ENCODE measurements at regions not wholly inside any gene's neighbourhood (a gene's known extent, or its start where the extent isn't known, plus 50 kb on each side); places are given as distances from the start of the nearest gene placed in this dataset.

DNA sequence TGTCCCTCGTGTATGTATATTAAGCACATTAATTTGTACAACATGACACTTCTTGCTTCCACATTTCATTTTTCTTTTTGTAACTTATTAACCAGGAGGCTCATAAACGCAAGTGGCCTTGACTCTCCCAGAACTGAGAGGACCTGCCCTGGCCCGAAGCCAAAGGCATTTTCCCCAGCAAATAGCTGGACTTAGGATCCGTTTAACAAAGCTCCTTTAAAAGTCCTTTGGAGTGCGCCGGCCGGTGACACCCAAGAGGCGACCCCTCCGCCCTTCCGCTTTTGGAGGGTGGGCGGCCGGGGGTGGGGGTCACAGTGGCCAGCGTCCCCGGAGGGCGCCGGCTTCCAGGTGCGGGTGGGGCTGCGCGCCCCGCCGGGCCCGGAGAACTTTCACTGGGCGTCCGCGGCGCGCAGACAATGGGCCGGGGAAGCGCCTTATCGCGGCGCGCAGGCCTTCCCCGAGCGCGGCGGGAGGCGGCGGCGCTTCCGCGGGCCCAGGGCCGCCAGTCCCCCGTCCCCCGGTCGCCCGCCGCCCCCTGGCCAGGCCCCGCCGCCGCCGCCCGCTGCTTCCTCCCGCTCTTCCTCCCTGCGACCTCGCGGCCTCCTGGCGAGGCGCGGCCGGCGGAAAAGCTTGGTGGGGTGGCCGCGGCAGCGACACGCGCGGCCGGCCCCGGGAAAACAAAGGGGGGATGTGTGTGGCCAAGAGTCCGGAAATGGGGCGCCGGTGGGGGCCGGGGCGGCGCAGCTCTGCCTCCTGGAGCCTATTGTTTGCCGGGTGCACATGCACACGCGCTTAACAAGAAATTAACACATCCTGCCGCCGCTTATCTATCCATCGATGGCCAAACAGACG is 613.4 kb downstream of the MCTP2 start (continued):
- TF ChIP-seq ZNF589 (CRISPR knock-in tag; conservative IDR thresholded peaks at IDR 0.05): no peak
- TF ChIP-seq ZNF230 (CRISPR knock-in tag; IDR thresholded peaks at IDR 0.05): no peak
- no peak for TF ChIP-seq ZNF367 (CRISPR knock-in tag; IDR thresholded peaks at IDR 0.05; ENCODE audit: borderline replicate concordance)
- TF ChIP-seq, protein P1, sequence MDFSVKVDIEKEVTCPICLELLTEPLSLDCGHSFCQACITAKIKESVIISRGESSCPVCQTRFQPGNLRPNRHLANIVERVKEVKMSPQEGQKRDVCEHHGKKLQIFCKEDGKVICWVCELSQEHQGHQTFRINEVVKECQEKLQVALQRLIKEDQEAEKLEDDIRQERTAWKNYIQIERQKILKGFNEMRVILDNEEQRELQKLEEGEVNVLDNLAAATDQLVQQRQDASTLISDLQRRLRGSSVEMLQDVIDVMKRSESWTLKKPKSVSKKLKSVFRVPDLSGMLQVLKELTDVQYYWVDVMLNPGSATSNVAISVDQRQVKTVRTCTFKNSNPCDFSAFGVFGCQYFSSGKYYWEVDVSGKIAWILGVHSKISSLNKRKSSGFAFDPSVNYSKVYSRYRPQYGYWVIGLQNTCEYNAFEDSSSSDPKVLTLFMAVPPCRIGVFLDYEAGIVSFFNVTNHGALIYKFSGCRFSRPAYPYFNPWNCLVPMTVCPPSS (IDR thresholded peaks at IDR 0.05): no peak
- no peak for TF ChIP-seq ZNF557 (CRISPR knock-in tag; IDR thresholded peaks at IDR 0.05)
- TF ChIP-seq, protein P2, sequence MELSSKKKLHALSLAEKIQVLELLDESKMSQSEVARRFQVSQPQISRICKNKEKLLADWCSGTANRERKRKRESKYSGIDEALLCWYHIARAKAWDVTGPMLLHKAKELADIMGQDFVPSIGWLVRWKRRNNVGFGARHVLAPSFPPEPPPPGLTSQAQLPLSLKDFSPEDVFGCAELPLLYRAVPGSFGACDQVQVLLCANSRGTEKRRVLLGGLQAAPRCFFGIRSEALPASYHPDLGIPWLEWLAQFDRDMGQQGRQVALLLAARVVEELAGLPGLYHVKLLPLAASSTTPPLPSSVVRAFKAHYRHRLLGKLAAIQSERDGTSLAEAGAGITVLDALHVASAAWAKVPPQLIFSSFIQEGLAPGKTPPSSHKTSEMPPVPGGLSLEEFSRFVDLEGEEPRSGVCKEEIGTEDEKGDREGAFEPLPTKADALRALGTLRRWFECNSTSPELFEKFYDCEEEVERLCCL (CRISPR knock-in tag; IDR thresholded peaks at IDR 0.05; ENCODE audit: borderline replicate concordance): no peak
- TF ChIP-seq, protein P3, sequence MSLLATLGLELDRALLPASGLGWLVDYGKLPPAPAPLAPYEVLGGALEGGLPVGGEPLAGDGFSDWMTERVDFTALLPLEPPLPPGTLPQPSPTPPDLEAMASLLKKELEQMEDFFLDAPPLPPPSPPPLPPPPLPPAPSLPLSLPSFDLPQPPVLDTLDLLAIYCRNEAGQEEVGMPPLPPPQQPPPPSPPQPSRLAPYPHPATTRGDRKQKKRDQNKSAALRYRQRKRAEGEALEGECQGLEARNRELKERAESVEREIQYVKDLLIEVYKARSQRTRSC (CRISPR knock-in tag; IDR thresholded peaks at IDR 0.05; ENCODE audit: low read depth): no peak
- no peak for TF ChIP-seq TEAD2 (CRISPR knock-in tag; IDR thresholded peaks at IDR 0.05)
- TF ChIP-seq ZNF629 (CRISPR knock-in tag; conservative IDR thresholded peaks at IDR 0.05): no peak
- TF ChIP-seq, protein P4, sequence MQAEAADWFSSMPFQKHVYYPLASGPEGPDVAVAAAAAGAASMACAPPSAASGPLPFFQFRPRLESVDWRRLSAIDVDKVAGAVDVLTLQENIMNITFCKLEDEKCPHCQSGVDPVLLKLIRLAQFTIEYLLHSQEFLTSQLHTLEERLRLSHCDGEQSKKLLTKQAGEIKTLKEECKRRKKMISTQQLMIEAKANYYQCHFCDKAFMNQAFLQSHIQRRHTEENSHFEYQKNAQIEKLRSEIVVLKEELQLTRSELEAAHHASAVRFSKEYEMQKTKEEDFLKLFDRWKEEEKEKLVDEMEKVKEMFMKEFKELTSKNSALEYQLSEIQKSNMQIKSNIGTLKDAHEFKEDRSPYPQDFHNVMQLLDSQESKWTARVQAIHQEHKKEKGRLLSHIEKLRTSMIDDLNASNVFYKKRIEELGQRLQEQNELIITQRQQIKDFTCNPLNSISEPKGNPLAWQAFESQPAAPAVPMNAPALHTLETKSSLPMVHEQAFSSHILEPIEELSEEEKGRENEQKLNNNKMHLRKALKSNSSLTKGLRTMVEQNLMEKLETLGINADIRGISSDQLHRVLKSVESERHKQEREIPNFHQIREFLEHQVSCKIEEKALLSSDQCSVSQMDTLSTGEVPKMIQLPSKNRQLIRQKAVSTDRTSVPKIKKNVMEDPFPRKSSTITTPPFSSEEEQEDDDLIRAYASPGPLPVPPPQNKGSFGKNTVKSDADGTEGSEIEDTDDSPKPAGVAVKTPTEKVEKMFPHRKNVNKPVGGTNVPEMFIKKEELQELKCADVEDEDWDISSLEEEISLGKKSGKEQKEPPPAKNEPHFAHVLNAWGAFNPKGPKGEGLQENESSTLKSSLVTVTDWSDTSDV (CRISPR knock-in tag; IDR thresholded peaks at IDR 0.05): no peak
